Ovary (tissue), 7 donors: ENCODE measurements at regions not wholly inside any gene's neighbourhood (a gene's known extent, or its start where the extent isn't known, plus 50 kb on each side); places are given as distances from the start of the nearest gene placed in this dataset.

Source experiments
- DNase-seq, 5 donors: peaks; one replicate each; pipeline ENCODE4 v3.0.0-alpha.2; 2019 to 2020
- H3K27ac ChIP-seq, 2 donors: fragments of 200-600 bp; one replicate each; pipeline versions ENCODE4 v1.5.1 to v1.8.0; 2019 to 2022
- H3K27me3 ChIP-seq: fragments of 200-600 bp; one replicate; pipeline ENCODE4 v1.8.0; 2022
- H3K36me3 ChIP-seq: fragments of 200-600 bp; sonication (generic); one replicate; pipeline ENCODE4 v1.5.1; 2019
- H3K4me1 ChIP-seq: one replicate; pipeline ENCODE4 v1.8.1; 2013; ENCODE audit warnings: mild to moderate bottlenecking, moderate library complexity; ENCODE audit not compliant: insufficient read depth
- H3K4me3 ChIP-seq: fragments of 200-600 bp; sonication (generic); one replicate; pipeline ENCODE4 v1.5.1; 2017
- H3K9me3 ChIP-seq, 2 donors: fragments of 200-600 bp in 1 of 2; sonication (generic) in 1 of 2; one replicate each; pipeline versions ENCODE4 v1.5.1 to v1.8.1; 2013 to 2019; ENCODE audit warnings: mild to moderate bottlenecking in 1 of 2, moderate library complexity in 1 of 2
- EP300 ChIP-seq: sonication (generic); formaldehyde crosslinking; IDR thresholded peaks from one replicate; pipeline ENCODE4 v1.6.1; 2017; ENCODE audit warnings: antibody characterized with exemption
- POLR2A ChIP-seq: fragments of 450-650 bp; IDR thresholded peaks from one replicate; pipeline ENCODE4 v1.6.1; 2017; ENCODE audit warnings: antibody characterized with exemption, mild to moderate bottlenecking, moderate library complexity
- WGBS, 3 donors: extraction: QIAGEN DNeasy Blood & Tissue Kit in 1 of 3; methylation state at CpG; one replicate each; pipeline versions ENCODE4 v1.1.5 to v1.1.7; 2013 to 2017; 5-methylcytosine and 5-hydroxymethylcytosine counted together
- intact Hi-C, 4 donors: fragments of 100-400 bp; cut with DNase I; formaldehyde crosslinking; loops; one replicate each; pipeline versions ENCODE4 v1.11.0 to v1.15.1; 2022 to 2023
- TF ChIP-seq, protein P1 (sequence below), 3 donors: fragments of 450-650 bp in 2 of 3; fragments of 200-600 bp in 1 of 3; IDR thresholded peaks; one replicate each; pipeline versions ENCODE4 v1.5.1 to v1.8.0; 2016 to 2022; ENCODE audit warnings: antibody characterized with exemption in 3 of 3, mild to moderate bottlenecking in 1 of 3
- donor health status: DM: no; HTN: no; CAD: no; lungs with moderate emphysema.
- donor health status: DM: no; HTN: no; CAD: no.
- donor health status: Bipolar disorder and iron deficiency.
- donor health status: DM: no; HTN: no; CAD: no.
- donor health status: DM: yes; HTN: yes; CAD: no.

DNA sequence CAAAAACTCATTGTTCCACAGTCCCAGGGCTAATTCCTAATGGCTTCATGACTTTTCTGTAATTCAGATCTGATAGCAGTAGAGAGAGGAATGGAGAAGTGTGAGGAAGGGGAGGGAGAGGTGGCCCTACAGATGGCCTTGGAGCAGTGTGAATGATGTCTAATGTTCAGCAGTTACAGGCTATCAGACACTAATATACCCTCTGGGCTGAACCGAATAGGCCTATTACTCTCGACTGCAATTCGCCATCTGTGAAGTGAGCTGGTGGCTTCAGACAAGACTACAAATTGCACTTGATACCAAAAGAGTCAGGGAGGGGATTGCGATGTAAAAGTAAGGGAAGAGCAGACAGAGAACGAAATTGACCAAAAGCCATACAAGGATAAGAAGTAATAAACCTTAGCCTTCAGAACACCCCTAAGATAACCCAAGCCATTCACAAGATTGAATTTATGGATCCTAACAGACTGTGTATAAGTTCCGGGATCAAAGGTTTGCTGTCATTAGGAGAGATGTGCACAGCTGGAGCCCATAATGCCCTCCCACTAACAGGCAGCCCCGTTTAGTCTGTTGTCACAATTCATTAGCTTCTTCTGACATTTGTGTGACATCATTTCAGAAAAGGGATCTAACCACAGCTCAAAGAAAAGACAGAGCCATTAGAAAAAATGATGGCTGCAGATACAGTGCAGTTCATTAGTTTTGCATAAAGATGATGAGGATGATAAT lies 642.4 kb upstream of the API5 start:
- 53 to 56% (median 54%) methylated on average over 7 of the region's 7 CpGs for WGBS, 3 donors
- Histone ChIP-seq H3K27ac (no peak overlapping the region), H3K4me1 (no peaks in the 10 kb centered on the region), H3K9me3 (no peaks in the 10 kb centered on the region), H3K36me3 (no peaks in the 10 kb centered on the region), H3K27me3 (no peaks in the 10 kb centered on the region), H3K4me3 (no peak overlapping the region)
- intact Hi-C loops: no loop called here
- DNase-seq: no peak
- no peak for TF ChIP-seq POLR2A
- TF ChIP-seq, protein P1, sequence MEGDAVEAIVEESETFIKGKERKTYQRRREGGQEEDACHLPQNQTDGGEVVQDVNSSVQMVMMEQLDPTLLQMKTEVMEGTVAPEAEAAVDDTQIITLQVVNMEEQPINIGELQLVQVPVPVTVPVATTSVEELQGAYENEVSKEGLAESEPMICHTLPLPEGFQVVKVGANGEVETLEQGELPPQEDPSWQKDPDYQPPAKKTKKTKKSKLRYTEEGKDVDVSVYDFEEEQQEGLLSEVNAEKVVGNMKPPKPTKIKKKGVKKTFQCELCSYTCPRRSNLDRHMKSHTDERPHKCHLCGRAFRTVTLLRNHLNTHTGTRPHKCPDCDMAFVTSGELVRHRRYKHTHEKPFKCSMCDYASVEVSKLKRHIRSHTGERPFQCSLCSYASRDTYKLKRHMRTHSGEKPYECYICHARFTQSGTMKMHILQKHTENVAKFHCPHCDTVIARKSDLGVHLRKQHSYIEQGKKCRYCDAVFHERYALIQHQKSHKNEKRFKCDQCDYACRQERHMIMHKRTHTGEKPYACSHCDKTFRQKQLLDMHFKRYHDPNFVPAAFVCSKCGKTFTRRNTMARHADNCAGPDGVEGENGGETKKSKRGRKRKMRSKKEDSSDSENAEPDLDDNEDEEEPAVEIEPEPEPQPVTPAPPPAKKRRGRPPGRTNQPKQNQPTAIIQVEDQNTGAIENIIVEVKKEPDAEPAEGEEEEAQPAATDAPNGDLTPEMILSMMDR (IDR thresholded peaks at IDR 0.05): no peak
- TF ChIP-seq EP300: no peak

DNA sequence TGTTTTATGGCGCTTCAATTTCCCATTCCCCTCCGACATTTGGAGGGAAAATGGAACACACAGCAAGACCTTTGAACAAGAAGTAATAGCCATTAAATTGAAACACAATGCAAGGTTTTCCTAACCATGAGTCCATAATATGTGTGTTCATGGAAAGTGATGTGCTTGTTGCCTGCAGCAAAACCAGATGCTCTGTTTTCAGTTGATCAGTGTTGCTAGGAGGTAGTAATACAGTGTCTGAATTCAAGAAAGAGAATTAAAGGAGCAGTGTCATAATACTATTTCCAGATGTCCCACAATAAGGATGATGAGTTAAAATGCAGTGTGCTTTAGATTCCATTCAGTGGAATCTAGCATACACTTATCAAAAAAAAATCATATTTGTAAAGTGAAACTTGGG lies 637.4 kb upstream of the API5 start:
- 70 to 83% (median 83%) methylated on average over 2 of the region's 2 CpGs for WGBS, 3 donors
- Histone ChIP-seq H3K36me3 (no peaks in the 10 kb centered on the region), H3K4me1 (no peaks in the 10 kb centered on the region), H3K9me3 (no peaks in the 10 kb centered on the region), H3K4me3 (no peak overlapping the region), H3K27ac (no peak overlapping the region), H3K27me3 (no peaks in the 10 kb centered on the region)
- no peak for DNase-seq
- TF ChIP-seq POLR2A (no peak), EP300 (no peak)
- TF ChIP-seq, protein P1 (IDR thresholded peaks at IDR 0.05): no peak
- intact Hi-C loops: loop anchor here in 1 of 4 donors (5.0 kb wide), 1 partner anchor 837 kb away; no protein-coding TSS in a partner anchor

DNA sequence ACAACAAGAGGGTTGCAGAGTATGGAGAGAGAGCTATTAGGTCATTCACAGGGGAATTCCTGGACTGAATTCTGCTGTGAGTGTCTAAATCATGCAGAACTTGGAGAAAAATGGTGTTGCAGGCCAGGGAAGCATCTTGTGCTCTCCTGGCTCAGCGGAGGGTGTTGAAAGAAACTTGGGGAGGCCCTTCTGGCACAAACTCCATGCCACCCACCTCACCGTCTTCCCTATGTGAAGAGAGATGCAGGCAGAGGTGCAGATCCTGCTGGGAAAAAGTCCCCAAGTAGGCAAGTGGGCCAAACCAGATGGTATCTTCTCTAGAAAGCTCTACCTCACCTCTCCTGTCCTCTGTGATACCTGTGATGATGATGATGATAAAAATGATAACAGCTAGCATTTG lies 604.3 kb upstream of the API5 start:
- no peak overlapping the region for H3K27ac ChIP-seq
- no peaks in the 10 kb centered on the region for H3K36me3 ChIP-seq
- TF ChIP-seq, protein P1 (IDR thresholded peaks at IDR 0.05): no peak
- no peak for TF ChIP-seq POLR2A
- TF ChIP-seq EP300: no peak
- H3K4me1 ChIP-seq: no peaks in the 10 kb centered on the region
- no peaks in the 10 kb centered on the region for H3K27me3 ChIP-seq
- no peak for DNase-seq
- WGBS, 3 donors: 84 to 93% (median 89%) methylated on average over 2 of the region's 2 CpGs
- no peak overlapping the region for H3K4me3 ChIP-seq
- intact Hi-C loops: no loop called here
- H3K9me3 ChIP-seq: no peaks in the 10 kb centered on the region

DNA sequence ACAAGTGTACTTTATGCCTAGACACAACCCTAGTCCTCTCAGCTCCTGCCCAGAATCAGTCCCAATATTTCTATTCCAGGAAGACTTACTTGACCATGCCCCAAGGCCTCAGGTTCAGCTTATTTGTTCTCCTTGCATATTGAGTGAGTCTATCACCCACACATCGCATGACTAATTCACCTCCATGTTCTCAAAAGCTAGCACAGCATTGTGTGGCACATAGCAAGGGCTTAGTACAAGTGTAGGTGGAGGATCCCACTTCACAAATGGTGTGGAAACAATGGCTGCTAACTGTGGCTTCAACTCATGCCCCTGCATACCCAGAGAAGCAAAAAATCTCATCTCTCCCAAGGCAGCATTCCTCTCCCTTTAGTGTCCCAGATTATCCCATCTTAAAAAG lies 602.6 kb upstream of the API5 start:
- intact Hi-C loops: no loop called here
- 90 to 100% (median 91%) methylated on average over 1 of the region's 1 CpG for WGBS, 3 donors

More for the DNA sequence above, 602.6 kb upstream of the API5 start:
- H3K27ac ChIP-seq: no peak overlapping the region
- H3K4me3 ChIP-seq: no peak overlapping the region
- H3K4me1 ChIP-seq: no peaks in the 10 kb centered on the region
- no peaks in the 10 kb centered on the region for H3K36me3 ChIP-seq
- no peak for DNase-seq
- no peak for TF ChIP-seq EP300
- TF ChIP-seq, protein P1 (IDR thresholded peaks at IDR 0.05): no peak
- no peak for TF ChIP-seq POLR2A
- H3K9me3 ChIP-seq: no peaks in the 10 kb centered on the region
- H3K27me3 ChIP-seq: no peaks in the 10 kb centered on the region
